ENCODE measurements at regions not wholly inside any gene's neighbourhood (a gene's known extent, or its start where the extent isn't known, plus 50 kb on each side); places are given as distances from the start of the nearest gene placed in this dataset.

DNA sequence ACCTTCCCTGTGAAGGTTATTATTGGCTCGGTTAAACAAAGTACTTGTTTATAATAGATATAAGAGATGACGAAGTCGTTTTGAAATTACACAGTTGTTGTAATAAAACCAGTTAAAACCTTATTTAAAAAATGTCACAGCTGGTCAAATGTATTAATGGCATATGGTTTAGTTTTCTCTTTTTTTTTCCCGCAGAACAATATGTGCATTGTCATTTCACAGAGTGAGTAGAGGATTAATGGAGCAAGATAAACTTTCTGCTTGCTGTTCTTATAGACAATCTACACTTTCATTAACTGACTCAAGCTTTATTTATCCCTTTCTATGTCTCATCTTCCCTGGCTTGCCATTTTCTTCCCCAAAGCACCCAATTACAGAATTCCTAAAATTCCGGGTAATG lies 404.3 kb upstream of the NPVF start:
- no peak for TF ChIP-seq CTCF (IDR thresholded peaks at IDR 0.05)
- TF ChIP-seq POLR2A (IDR thresholded peaks at IDR 0.05): no peak

All from adrenal gland (tissue), 5 donors.